Dedifferentiated amniotic fluid mesenchymal stem cell (primary cell): ENCODE measurements at regions not wholly inside any gene's neighbourhood (a gene's known extent, or its start where the extent isn't known, plus 50 kb on each side); places are given as distances from the start of the nearest gene placed in this dataset.

Experiments
- DNase-seq: peaks from one replicate; pipeline ENCODE4 v3.0.0-alpha.2; 2016; ENCODE audit errors: extremely low spot score

DNA sequence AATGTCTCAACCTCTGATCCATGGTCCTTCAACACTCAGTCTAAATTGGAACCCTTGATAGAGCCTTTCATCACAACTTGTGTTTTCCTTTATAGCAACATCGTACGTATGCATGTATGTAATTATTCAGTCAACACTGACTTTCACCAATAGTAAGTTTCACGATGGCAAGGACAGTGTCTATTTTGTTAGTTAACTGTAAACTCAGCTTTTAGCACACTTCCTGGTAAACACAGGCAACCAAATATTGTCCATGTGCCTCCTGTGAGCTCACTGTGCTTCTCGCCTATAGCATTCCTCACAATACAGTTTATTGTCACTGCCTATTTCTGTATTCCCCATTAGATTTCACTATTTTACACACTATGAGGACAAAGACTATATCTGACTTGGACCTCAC is 323.1 kb downstream of the DEPDC1B start:
- DNase-seq, result no peak

DNA sequence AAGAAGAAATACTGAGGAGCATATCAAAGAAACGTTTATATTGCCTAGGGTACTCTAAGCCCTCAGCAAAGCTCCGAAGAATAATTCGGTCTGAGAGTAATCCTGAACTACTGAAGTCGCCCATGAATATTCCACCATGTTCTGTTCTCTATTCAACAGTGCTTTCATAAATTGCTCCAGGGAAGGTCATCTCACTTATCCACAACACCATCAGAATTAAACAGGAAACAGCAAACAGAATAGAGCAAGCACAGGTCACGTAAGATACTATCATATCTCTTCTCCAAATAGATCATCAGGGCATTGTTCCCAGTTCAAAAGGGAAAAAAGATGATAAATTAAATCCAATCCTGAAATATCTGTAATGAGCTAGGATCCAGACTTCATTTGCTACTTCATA is 325.6 kb downstream of the DEPDC1B start:
- no peak for DNase-seq

DNA sequence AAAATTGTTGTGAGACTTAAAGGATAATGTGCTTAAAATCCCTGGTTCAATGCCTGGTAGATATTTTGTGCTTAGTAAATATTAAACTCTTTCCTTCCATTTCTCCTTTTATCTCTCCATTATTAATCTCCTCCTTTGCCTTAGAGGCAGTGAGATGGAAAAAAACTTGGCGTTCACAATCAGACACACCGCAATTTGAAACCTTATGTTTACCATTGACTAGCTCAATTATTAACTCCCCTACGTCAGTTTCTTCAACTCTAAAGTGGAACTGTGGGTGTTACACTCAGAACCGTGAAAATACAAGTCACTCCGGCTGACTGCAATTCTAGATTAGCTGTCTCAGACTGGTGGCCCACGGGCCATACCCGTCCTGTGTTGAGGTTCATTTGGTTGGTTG is 327.2 kb downstream of the DEPDC1B start:
- DNase-seq, result no peak

DNA sequence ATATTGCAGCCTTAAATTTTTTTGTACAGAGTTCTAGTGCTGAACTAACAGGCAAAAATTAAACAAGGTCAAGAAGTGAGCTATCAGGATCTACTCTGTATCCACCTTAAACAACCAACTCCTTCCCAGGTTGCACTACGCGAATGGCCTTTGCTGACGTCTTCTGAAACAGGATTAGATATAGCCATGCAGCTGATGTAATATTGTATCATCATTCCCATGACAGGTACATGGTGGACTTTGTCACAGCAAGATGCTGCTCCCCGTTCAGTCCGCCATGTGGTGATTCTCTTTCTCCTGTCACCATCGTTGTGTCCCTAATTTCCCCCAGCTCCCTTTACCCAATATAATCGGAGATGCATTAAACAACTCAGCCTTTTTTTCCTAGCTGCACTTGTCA is 328.9 kb downstream of the DEPDC1B start:
- no peak for DNase-seq

DNA sequence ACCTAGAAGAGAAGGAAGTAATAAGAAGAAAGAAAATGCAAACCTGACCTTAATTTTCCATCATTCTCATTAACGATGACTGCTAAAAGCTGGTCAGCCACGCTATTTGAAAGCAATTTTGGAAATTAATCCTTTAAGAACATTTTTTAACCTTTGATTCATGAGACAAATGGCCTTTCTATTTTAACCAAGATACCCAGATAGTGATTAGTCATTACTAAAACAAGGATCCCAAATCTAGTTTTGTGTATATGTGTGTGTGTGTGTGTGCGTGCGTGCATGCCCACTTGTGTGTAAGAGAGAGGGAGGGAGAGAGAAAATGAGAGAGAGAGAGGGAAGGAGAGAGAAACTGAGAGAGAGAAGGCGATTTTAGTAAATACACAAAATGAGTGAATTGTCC is 329.5 kb downstream of the DEPDC1B start:
- no peak for DNase-seq

DNA sequence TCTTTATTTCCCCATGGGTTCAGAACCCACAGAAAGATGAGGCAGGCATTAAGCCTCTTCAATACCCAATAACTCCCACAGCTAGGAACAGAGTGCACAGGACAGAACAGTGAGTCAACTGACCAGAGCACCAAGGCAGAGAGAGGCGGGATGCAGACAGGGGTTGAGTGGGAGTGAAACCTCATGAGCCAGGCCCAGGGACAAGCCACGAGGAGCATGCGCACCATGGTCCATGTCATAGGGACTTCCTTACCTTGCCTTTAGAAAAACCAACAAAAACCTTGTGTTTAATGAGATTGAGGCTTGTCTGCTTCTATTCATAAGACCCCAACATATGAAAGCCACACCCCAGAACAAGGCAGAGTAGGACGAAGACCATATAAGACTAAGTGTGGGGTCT is 330.6 kb downstream of the DEPDC1B start:
- DNase-seq, result no peak

DNA sequence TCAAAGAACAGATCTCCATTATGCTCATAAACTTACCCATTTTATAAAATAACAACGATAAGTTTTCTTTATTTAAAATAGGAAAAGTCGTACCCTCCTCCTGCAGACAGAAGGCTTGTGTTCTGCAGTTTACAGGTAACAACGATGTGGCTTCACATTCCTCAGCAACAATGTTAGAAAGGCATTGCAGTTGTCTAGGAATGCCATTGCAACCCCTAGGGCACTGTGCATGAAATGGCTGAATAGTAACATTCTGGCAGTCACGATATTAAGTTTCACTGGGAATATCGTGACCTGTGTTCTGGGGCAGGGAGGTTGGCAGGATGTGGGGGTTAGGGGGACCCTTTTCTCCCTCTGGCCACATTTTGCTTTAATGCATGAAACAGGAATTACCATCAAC is 331.9 kb downstream of the DEPDC1B start:
- DNase-seq, result no peak

DNA sequence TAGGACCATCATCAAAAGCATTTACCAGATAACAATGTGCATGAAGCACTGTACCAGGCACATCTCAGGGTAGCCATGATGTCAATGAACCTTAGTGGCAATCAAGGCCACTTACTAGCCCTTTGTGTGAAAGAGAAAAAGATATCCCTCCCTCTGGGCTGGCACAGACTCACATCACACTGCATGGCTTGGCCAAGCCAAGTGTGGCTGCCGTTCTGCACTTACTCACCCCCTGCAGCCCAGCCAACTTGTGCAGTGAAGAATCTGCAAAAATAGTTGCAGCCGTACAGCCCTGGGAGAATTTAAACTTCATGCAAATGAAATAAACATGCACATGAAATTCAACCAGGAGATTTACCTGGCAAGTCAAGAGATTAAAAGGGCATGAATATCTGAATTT is 333.5 kb downstream of the DEPDC1B start:
- DNase-seq, result no peak

DNA sequence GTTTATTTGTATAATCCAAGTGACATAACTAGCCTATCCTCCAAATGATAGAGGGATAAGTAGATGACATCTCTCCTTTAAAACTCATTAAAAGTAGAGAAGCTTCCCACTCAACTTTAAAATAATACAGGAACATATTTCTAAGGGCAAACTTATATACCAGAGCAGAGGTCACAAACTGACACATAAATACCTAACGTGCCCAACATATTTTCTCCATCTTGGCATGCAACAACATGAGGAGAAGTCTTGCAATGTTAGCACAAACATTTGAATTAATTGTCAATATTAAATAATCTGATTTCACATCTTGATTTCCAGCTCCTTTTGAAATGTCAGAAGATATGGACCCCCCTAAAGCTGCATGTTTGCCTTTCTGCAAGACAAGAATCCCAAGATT is 335.0 kb downstream of the DEPDC1B start:
- no peak for DNase-seq

DNA sequence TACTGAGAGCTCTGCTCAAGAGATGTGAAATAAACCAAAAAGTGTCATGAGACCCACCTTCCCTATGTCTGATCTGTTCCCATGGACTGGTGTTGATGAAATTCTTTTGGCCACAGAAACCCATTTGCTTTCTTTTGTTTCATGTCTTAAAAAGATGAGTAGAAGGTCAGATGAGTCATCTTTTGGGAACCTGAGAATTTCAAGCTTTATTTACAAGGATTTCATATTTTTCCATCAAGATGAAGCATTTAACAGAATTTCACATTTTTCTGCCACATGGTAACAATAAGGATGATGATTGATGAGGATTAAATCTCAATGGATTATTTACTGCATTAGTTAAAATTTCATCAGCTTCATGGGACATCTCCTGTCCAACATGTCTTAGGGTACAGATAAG is 337.8 kb downstream of the DEPDC1B start:
- DNase-seq, result no peak

DNA sequence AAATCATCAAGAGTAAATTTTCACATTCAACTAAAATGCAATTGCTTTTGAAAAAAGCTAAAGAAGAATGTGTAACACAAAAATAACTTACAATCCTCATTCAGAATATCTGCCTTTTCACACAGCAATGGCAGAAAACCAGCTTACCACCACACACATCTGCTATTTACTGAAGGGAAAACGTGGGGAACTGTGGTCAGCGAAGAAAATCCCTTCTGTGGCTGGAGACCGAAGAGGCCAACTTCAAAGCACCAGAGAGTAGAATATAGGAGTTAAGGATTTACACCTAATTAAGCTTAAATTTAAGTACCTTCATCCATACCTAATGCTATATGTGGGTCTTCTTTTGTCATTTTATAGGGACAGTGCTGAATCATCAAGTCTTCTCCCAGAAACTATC is 339.6 kb downstream of the DEPDC1B start:
- no peak for DNase-seq

DNA sequence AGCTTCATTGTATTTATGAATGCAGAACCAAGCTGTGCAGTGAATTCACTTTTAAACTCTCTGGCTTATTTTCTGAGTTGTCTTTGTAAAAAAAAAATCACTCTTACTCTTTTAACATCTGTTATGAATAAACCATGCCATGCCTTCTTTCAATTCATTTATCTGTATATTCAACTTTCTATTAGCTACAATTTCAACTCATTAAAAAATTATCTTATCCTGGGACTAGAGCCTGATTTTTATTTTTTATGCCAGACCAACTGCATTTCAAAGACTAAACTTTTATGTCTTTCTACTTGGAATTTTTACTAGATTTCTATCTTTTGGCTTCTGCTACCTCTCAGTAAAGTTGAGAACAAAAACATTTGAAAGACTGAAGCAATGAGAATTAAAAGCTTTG is 342.7 kb downstream of the DEPDC1B start:
- DNase-seq, result no peak

DNA sequence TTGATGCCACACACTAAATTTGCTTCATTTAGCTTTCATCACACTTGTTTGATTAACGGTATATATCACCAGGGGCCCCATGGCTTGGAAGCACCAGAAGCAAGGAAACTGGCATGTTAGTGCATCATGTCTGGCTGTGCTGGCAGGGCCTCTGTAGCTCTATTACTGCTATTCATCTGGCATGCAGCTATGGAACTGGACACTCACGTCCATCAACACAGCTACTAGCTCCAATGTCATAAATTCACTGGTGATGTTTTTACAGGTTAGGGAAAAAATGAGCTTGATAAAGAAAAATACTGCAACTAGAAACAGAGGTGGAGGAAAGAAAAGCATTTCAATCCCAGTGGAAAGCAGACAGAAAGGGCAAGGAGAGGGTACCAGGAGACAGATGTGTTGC is 343.2 kb downstream of the DEPDC1B start:
- no peak for DNase-seq

DNA sequence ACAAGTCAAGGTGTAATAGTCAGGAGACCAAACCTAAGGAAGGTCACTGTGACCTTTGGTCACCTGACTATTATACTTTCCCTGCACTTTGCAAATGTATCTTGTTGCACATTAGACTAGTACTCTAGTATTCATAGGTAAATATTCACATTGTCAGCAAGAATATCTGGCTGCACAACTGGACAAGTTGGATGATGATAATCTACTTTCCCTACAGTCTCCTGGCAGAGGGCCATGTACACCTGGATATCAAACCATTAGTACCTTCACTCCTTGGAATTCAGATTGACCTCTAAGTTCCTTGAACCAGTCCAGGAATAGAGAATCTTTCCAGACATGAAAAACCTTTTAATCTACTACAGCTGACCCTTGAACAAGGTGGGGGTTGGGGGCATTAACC is 344.8 kb downstream of the DEPDC1B start:
- no peak for DNase-seq

DNA sequence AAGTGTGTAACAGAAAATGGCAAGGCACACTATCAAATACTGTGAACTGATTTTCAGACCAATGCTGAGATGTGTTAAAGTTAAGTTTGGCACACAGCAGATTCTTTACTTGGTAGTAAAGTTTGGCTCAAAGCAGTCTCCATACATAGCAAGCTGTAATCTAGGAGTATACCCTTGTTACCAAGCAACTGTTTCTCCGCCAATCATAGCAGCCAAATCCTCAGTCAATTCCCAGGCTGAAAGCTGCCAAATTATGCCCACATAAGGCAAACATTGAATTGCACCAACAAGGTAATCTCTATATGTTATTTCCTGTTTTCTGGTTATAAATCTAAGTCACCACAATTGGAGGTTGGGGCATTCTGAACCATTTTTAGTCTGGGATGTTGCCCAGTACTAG is 345.7 kb downstream of the DEPDC1B start:
- DNase-seq, result no peak

DNA sequence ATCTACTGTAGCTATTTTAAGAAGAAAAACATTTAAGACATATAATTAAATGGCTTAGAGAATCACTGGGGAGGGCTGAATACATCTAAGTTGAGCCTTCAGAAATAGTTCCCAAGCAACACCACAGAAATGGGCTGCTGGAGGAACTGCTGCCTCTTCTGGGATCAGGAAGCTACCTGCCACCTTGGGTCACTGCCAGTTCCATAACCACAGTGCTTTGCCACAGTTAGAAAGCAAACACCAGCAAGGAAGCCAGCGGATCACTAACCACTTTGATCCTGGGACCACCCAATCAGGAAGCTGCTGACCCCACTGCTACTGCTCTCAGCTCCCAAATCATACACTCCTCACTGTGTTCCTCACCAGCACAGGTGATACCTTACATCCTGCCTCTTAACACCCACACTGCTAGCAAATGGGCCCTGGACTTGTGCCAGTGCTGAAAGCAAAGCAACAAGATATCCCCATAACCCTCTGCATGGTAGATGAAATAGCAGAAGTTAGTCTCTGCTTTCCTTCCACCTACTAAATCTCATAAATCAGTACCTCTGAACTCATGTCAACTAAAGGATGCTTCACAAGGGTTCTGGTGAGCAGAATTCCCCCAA is 346.9 kb downstream of the DEPDC1B start:
- DNase-seq, result no peak

DNA sequence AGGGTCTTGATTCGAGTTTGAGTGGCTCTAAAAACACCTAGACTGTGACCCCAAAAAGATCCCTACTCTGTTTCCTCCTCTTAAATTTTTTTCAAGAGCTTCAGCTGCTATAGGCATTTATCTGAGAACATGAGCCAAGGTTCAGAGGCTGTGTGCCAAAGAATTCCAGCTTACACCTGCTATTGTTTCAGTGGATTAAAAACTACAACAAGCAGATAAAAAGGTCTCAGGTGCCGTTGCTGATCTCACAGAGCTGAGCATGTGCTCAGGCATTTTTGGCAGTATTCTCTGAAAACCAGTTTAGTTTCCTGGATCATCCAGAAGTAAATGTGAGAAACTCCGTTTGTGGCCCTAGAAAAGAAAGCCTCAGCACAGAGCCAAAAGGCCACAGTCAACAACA is 349.2 kb downstream of the DEPDC1B start:
- no peak for DNase-seq

DNA sequence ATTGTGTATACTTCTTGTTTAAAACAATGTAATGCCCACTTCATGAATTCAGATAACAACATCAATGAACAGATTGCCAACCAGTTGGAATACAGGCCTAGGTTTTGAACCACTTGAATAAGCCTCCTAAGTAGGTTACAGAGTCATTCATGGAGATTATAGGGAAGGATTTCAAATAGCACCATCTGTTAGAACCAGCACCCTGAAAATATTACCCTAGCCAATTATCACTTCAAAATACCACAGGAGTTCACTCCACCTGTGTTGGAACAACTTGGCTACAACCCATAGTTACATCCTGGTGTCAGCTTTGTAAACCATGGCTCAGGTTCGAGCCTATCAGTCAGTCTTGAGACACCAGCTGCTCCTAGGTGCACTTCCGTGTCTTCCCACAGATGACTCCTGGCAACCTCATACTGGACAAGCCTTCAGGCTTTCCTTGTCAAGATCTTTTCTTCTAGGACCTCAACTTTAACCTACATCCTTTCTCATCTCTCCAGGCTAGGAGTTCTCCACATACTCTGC is 350.0 kb downstream of the DEPDC1B start:
- DNase-seq, result no peak

DNA sequence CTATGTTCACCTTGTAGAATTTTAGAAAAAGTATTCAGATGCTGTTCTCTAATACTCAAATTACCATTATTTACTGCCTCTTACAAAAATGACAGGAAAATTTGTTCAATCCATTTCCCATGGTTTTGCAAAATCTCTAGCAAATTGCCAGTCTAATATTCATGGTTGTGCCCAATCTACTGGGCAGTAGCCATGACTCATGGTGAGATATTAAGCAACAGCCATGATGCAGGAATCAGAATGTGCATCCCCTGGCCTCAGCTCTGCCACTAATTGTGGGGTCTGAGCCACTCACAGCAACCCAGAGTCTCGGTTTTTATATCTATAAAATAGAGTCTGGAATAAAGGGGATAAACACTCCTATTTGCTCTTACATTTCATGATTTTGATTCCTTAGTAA is 353.6 kb downstream of the DEPDC1B start:
- no peak for DNase-seq

DNA sequence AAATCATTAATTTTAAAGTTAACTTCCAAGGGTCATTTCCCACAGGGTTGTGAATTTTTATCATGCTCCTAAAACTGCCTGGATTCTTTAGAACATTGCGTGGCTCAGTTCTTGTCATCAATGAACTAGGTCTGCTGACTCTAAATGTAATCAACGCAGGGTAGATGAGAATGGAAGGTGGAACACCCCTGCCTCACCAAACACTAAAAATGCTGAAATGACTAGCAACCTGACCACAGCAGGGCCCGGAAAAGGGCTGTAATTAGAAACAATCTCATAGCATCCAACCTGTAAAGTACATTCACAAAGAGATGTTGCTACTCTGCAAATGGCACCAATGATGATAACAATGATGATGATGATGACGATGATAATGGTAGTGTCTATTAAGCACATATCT is 356.9 kb downstream of the DEPDC1B start:
- DNase-seq, result no peak

DNA sequence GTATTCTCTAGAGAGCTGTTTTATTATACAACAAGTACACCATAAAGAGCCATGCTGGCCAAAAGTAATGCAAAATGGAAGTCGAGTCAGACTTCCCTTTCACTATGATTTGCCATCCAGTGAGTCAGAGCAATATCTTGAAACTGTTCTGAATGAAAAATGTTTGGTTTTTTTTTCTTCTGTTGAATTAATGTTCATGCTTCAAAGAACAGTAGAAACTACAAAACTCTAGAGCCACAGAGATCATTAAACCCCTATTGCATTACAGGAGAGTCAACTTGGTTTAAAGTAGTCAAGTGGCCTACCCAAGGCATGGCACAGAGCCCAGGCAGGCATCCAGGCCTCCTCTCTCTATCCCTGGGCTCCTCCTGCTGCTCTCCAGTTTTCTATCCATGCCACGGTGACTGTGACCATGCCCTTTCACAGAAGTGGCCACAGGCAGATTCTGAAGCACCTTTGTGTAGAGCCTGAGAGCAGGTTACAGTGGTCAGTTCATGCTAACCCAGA is 358.9 kb downstream of the DEPDC1B start:
- no peak for DNase-seq

DNA sequence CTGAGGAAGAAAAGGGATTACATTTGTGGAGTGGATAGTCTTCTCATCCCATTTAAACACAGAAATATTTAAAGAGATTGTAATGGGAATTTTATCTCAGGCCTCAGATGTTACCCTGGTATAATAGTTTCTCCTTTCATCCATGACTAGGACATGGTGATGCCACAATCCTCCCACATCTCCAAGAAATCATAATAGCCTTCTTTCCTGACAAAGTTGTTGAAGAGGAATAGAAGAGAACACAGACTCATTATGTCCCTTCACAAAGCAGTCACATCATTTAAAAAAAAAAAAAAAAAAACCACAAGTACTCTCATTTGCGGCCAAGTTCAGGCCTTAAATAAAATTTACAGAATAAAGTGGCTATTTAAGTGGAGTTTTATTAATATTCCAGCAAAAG is 359.6 kb downstream of the DEPDC1B start:
- DNase-seq, result no peak

DNA sequence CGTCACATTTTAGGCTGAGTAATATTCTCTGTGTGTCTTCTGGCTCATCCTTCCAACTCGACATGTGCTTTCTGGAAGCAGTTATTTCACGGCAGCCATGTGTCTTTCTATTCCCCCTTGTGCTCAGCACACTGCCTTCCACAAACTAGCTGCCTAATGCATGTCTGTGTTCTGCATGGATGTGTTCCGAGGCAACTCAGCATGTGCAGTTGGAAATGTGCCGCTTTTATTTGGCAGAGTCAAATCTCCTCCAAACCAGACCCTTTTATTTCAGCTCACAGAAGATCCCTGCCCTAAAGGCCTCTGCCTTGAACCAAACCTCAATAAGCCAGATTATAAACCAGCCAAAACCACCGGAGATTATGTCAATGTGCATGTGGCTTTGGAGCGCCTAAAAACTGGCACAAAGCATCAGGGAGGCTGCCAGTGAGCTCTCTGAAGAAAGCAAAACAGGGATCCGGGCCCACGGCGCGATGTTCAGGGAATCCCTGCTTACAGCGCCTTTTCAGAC is 360.2 kb downstream of the DEPDC1B start:
- no peak for DNase-seq

DNA sequence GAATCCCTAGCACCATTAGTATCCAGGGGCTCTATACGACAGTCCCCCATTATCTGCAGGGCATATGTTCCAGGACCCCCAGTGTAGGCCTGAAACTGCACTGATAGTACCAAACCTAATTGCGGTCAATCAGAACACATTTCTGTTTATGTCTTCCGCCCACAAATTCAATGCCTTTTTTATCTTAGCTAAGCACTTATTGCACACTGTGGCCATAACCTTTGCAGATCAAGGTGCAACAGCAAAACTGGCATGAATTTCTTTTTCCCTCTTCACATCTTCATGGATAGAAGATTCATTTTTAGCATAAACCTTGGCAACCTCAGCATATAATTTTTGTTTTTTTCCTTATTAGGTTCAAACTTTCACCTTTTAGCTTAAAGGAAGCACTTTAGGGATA is 361.1 kb downstream of the DEPDC1B start:
- no peak for DNase-seq
